Testis (tissue), 2 donors: ENCODE measurements at regions not wholly inside any gene's neighbourhood (a gene's known extent, or its start where the extent isn't known, plus 50 kb on each side); places are given as distances from the start of the nearest gene placed in this dataset.

Experiments
- DNase-seq: peaks from one replicate; pipeline ENCODE4 v3.0.0-alpha.2; 2019
- H3K27ac ChIP-seq, 2 donors: fragments of 200-600 bp; sonication (generic); one replicate each; pipeline ENCODE4 v1.5.1; 2019
- H3K27me3 ChIP-seq: fragments of 200-600 bp; sonication (generic); one replicate; pipeline ENCODE4 v1.5.1; 2019
- H3K36me3 ChIP-seq: fragments of 200-600 bp; sonication (generic); one replicate; pipeline ENCODE4 v1.5.1; 2017; ENCODE audit warnings: low read depth; ENCODE audit errors: missing control alignments
- H3K4me1 ChIP-seq: fragments of 200-600 bp; sonication (generic); one replicate; pipeline ENCODE4 v1.5.1; 2019
- H3K4me3 ChIP-seq, 2 donors: fragments of 200-600 bp; sonication (generic); one replicate each; pipeline ENCODE4 v1.5.1; 2017 to 2019
- H3K9me3 ChIP-seq: fragments of 200-600 bp; sonication (generic); one replicate; pipeline ENCODE4 v1.5.1; 2017
- POLR2A ChIP-seq: fragments of 450-650 bp; IDR thresholded peaks from one replicate; pipeline ENCODE4 v1.6.1; 2017; ENCODE audit warnings: antibody characterized with exemption, mild to moderate bottlenecking, moderate library complexity
- WGBS, 2 donors: methylation state at CpG; one replicate each; pipeline ENCODE4 v1.1.5; 2018; 5-methylcytosine and 5-hydroxymethylcytosine counted together
- intact Hi-C: fragments of 100-400 bp; cut with DNase I; formaldehyde crosslinking; loops from one replicate; pipeline ENCODE4 v1.15.1; 2023; ENCODE audit warnings: low total_unique reads
- TF ChIP-seq, protein P1 (sequence below), 3 experiments: fragments of 450-650 bp in 2 of 3; fragments of 200-600 bp in 1 of 3; sonication (generic) in 1 of 3; IDR thresholded peaks; one replicate each; pipeline ENCODE4 v1.5.1; 2016 to 2019; ENCODE audit warnings: antibody characterized with exemption in 3 of 3, mild to moderate bottlenecking in 2 of 3, moderate library complexity in 1 of 3

- Histone ChIP-seq H3K27me3 (no peaks in the 10 kb centered on the region), H3K9me3 (no peaks in the 10 kb centered on the region), H3K4me1 (peaks cover 10% of the 10 kb centered on the region), H3K27ac (peak overlapping the region in 1 of 2 donors; percentile 44), H3K36me3 (no peaks in the 10 kb centered on the region), H3K4me3 (no peak overlapping the region)
- DNase-seq: no peak
- intact Hi-C loops: no loop called here
- no peak for TF ChIP-seq POLR2A
- TF ChIP-seq, protein P1, sequence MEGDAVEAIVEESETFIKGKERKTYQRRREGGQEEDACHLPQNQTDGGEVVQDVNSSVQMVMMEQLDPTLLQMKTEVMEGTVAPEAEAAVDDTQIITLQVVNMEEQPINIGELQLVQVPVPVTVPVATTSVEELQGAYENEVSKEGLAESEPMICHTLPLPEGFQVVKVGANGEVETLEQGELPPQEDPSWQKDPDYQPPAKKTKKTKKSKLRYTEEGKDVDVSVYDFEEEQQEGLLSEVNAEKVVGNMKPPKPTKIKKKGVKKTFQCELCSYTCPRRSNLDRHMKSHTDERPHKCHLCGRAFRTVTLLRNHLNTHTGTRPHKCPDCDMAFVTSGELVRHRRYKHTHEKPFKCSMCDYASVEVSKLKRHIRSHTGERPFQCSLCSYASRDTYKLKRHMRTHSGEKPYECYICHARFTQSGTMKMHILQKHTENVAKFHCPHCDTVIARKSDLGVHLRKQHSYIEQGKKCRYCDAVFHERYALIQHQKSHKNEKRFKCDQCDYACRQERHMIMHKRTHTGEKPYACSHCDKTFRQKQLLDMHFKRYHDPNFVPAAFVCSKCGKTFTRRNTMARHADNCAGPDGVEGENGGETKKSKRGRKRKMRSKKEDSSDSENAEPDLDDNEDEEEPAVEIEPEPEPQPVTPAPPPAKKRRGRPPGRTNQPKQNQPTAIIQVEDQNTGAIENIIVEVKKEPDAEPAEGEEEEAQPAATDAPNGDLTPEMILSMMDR (IDR thresholded peaks at IDR 0.05): no peak
- whole genome bisulfite sequencing, 2 donors: 82 to 87% methylated on average over 4 of the region's 4 CpGs
Measured at GRCh38 chr20:12874933-12875332, 133.8 kb upstream of the SPTLC3 start.

DNA sequence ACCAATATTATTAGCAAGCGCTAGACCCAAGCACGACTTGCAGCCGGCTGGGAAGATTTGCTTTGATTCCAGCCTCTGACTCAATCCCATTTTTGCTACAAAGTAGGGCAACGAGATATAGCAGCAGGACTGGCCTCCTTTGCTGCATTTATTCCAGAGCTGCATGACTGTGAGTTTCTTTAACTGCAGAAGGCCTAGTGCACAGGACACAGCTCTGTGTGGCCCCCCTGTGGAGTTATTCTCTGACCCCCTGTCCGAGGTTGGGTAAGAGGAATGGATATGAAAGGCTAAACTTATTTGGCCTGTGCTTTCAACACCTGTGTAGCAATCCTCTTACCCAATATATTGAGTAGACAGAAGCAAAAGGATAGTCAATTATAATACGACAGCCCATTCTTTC lies 133.3 kb upstream of the SPTLC3 start:
- DNase-seq: peak; percentile 69
- WGBS, 2 donors: 48 to 55% methylated on average over 6 of the region's 6 CpGs
- Histone ChIP-seq H3K4me1 (peaks cover 10% of the 10 kb centered on the region), H3K27ac (no peak overlapping the region), H3K4me3 (no peak overlapping the region), H3K36me3 (no peaks in the 10 kb centered on the region), H3K27me3 (no peaks in the 10 kb centered on the region), H3K9me3 (no peaks in the 10 kb centered on the region)
- TF ChIP-seq, protein P1 (IDR thresholded peaks at IDR 0.05): no peak
- no peak for TF ChIP-seq POLR2A
- intact Hi-C loops: no loop called here

GRCh38 chr20:12882832-12883506 lies 125.8 kb upstream of the SPTLC3 start:
- H3K27me3 ChIP-seq: no peaks in the 10 kb centered on the region
- H3K9me3 ChIP-seq: no peaks in the 10 kb centered on the region
- no peak overlapping the region for H3K27ac ChIP-seq
- H3K4me1 ChIP-seq: no peaks in the 10 kb centered on the region
- no peak overlapping the region for H3K4me3 ChIP-seq
- intact Hi-C loops: no loop called here
- DNase-seq: no peak
- TF ChIP-seq POLR2A: no peak
- WGBS, 2 donors: 86 to 97% methylated on average over 1 of the region's 1 CpG
- no peaks in the 10 kb centered on the region for H3K36me3 ChIP-seq

GRCh38 chr20:12883507-12883885 lies 125.3 kb upstream of the SPTLC3 start:
- no peak overlapping the region for H3K4me3 ChIP-seq
- H3K4me1 ChIP-seq: no peaks in the 10 kb centered on the region
- H3K9me3 ChIP-seq: no peaks in the 10 kb centered on the region
- H3K27ac ChIP-seq: no peak overlapping the region
- intact Hi-C loops: no loop called here
- TF ChIP-seq, protein P1 (IDR thresholded peaks at IDR 0.05): no peak
- no peak for TF ChIP-seq POLR2A
- H3K36me3 ChIP-seq: no peaks in the 10 kb centered on the region
- no peaks in the 10 kb centered on the region for H3K27me3 ChIP-seq
- no peak for DNase-seq

DNA sequence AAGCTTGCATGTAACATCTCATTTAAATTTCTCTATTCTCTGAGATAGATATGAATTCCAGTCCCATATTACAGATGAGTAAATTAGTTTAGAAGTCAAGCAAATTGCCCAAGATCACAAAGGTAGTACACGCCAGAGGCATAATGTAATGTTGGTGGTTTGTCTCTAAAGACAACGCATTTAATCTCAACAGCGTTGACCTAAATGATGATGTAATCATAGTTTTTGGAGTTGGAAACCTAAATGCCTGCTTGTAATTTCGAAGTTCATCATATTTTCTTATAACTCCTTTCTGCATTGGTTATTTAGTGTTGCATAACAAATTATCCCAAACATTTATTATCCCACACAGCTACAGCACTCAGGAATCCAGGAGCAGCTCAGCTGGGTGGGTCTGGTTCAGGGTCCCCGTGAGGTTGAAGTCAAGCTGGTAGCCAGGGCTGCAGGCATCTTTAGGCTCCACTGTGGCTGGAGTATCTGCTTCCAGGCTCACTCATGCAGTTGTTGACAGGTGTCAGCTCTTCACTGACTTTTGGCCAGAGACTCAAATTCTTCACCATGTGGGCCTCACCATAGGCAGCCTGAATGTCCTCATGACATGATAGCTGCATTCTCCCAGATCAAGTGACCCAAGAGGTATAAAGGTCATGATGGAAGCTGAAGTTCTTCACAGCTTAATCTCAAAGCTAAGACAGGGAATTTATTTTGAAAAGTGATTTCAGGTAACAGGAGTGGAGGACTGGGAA lies 122.0 kb upstream of the SPTLC3 start:
- Histone ChIP-seq H3K4me1 (no peaks in the 10 kb centered on the region), H3K9me3 (no peaks in the 10 kb centered on the region), H3K4me3 (no peak overlapping the region), H3K27me3 (no peaks in the 10 kb centered on the region), H3K36me3 (no peaks in the 10 kb centered on the region), H3K27ac (no peak overlapping the region)
- intact Hi-C loops: no loop called here
- WGBS, 2 donors: 82 to 89% methylated on average over 5 of the region's 5 CpGs
- TF ChIP-seq, protein P1 (IDR thresholded peaks at IDR 0.05): no peak
- no peak for DNase-seq
